ENCODE measurements at regions not wholly inside any gene's neighbourhood (a gene's known extent, or its start where the extent isn't known, plus 50 kb on each side); places are given as distances from the start of the nearest gene placed in this dataset.
"Not testable (repeated sequence)": the region's sequence is repeated elsewhere in the genome, so short reads cannot be mapped to it uniquely, and the experiment has no call there.

GRCh38 chr18:68391801-68392200 is 323.1 kb downstream of the TMX3 start:
- no peak for FAIRE-seq
- no peak for DNase-seq (ENCODE audit: insufficient read length, low spot score)
- no peak for TF ChIP-seq CTCF (IDR thresholded peaks at IDR 0.05; ENCODE audit: insufficient read depth, missing control alignments)

- DNase-seq (ENCODE audit: insufficient read length, low spot score) (no peak), FAIRE-seq (peak; percentile 100)
- TF ChIP-seq CTCF (IDR thresholded peaks at IDR 0.05; ENCODE audit: insufficient read depth, missing control alignments), result no peak
These were observed 327.7 kb downstream of the TMX3 start for GRCh38 chr18:68387246-68387645.

- not testable (repeated sequence) for DNase-seq (ENCODE audit: insufficient read length, low spot score); FAIRE-seq
These were observed 330.9 kb downstream of the TMX3 start for GRCh38 chr18:68383979-68384378.

- no peak for FAIRE-seq
- no peak for DNase-seq (ENCODE audit: insufficient read length, low spot score)
- no peak for TF ChIP-seq CTCF (IDR thresholded peaks at IDR 0.05; ENCODE audit: insufficient read depth, missing control alignments)
These were observed 338.0 kb downstream of the TMX3 start for GRCh38 chr18:68376926-68377325.

GRCh38 chr18:68362907-68363306 is 352.0 kb downstream of the TMX3 start:
- FAIRE-seq, result no peak
- DNase-seq (ENCODE audit: insufficient read length, low spot score), result no peak
- TF ChIP-seq CTCF (IDR thresholded peaks at IDR 0.05; ENCODE audit: insufficient read depth, missing control alignments), result no peak

GRCh38 chr18:68355637-68356036 is 359.3 kb downstream of the TMX3 start:
- TF ChIP-seq CTCF (IDR thresholded peaks at IDR 0.05; ENCODE audit: insufficient read depth, missing control alignments), result no peak
- DNase-seq (ENCODE audit: insufficient read length, low spot score) (no peak), FAIRE-seq (peak; percentile 6)

GRCh38 chr18:68354176-68354575 is 360.7 kb downstream of the TMX3 start:
- no peak for FAIRE-seq
- no peak for TF ChIP-seq CTCF (IDR thresholded peaks at IDR 0.05; ENCODE audit: insufficient read depth, missing control alignments)

GRCh38 chr18:68342039-68342659 is 372.8 kb downstream of the TMX3 start:
- no peak for DNase-seq (ENCODE audit: insufficient read length, low spot score)
- TF ChIP-seq CTCF (IDR thresholded peaks at IDR 0.05; ENCODE audit: insufficient read depth, missing control alignments), result no peak
- FAIRE-seq, result no peak

More at GRCh38 chr18:68354176-68354575, 360.7 kb downstream of the TMX3 start:
- DNase-seq (ENCODE audit: insufficient read length, low spot score), result no peak

Data from D721Med (cell line).